Kidney (tissue), 13 donors: ENCODE measurements at regions not wholly inside any gene's neighbourhood (a gene's known extent, or its start where the extent isn't known, plus 50 kb on each side); places are given as distances from the start of the nearest gene placed in this dataset.
"Not testable (repeated sequence)": the region's sequence is repeated elsewhere in the genome, so short reads cannot be mapped to it uniquely, and the experiment has no call there.

ENCODE experiments used
- DNase-seq, 5 donors: peaks; one replicate each; pipeline ENCODE4 v3.0.0-alpha.2; 2013 to 2020
- FAIRE-seq: peaks from 2 replicates; lab custom pipeline; 2012; peaks lifted over from hg19 to GRCh38; lab: Jason Lieb, UNC
- H3K27ac ChIP-seq, 2 donors: one replicate each; pipeline ENCODE4 v1.7.0; 2013; ENCODE audit warnings: low read depth in 2 of 2, low read length in 2 of 2, inconsistent platforms in 1 of 2
- H3K27me3 ChIP-seq: one replicate; pipeline ENCODE4 v1.7.1; 2013; ENCODE audit warnings: low read length, inconsistent platforms; ENCODE audit not compliant: control insufficient read depth, insufficient read depth
- H3K36me3 ChIP-seq, 3 donors: one replicate each; pipeline versions ENCODE4 v1.7.0 to v1.7.1; 2013; ENCODE audit warnings: low read length in 3 of 3, control low read depth in 1 of 3, inconsistent platforms in 1 of 3; ENCODE audit not compliant: insufficient read depth in 3 of 3, control insufficient read depth in 2 of 3
- H3K4me1 ChIP-seq, 3 donors: one replicate each; pipeline versions ENCODE4 v1.7.0 to v1.7.1; 2013; ENCODE audit warnings: low read length in 3 of 3, inconsistent platforms in 1 of 3, low read depth in 1 of 3; ENCODE audit not compliant: control insufficient read depth in 2 of 3, insufficient read depth in 2 of 3
- H3K4me3 ChIP-seq, 3 donors: one replicate each; pipeline versions ENCODE4 v1.7.0 to v1.8.1; 2013; ENCODE audit warnings: low read length in 3 of 3, control low read depth in 1 of 3, inconsistent platforms in 1 of 3
- H3K9ac ChIP-seq, 3 donors: one replicate each; pipeline versions ENCODE4 v1.7.0 to v1.7.1; 2013; ENCODE audit warnings: low read length in 3 of 3, control low read depth in 1 of 3, inconsistent platforms in 1 of 3
- H3K9me3 ChIP-seq, 3 donors: one replicate each; pipeline versions ENCODE4 v1.7.0 to v1.7.1; 2013; ENCODE audit warnings: low read length in 3 of 3, control low read depth in 1 of 3, inconsistent platforms in 1 of 3; ENCODE audit not compliant: control insufficient read depth in 2 of 3, insufficient read depth in 1 of 3
- CTCF ChIP-seq: IDR thresholded peaks from 3 replicates; pipeline ENCODE4 v1.5.1; 2012; ENCODE audit warnings: mild to moderate bottlenecking, moderate library complexity, borderline replicate concordance; ENCODE audit not compliant: insufficient read depth; ENCODE audit errors: extremely low read depth
- intact Hi-C: fragments of 100-400 bp; cut with DNase I; formaldehyde crosslinking; loops from one replicate; pipeline ENCODE4 v1.11.1; 2022
- donor health status: control.
- donor health status: control.
- donor health status: control.
- donor health status: control.
- donor health status: control.
- donor health status: DM: yes; HTN: yes; CAD: no.
- donor health status: Normal renal cell carcinoma (clear cell type).

DNA sequence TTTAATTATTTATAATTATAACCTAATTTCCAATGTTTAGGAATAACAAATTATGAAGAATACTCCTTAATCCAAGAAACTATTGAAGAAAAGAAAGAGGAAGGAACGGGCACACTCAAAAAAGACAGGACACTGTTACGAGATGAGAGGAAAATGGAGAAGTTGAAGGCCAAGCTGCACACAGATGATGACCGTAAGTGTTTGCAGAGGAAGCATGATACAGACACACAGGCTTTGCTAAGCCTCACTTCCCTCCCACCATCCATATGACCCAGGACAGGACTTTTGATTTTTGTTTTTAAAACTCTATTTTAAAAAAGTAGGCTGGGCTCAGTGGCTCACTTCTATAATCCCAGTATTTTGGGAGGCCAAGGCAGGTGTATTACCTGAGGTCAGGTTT lies 389.4 kb upstream of the TPM1 start:
- no peak for FAIRE-seq
- Histone ChIP-seq H3K27ac (no peak overlapping the region), H3K9me3 (no peaks in the 10 kb centered on the region), H3K27me3 (no peaks in the 10 kb centered on the region), H3K36me3 (peaks cover 0 to 3% (median 2%) of the 10 kb centered on the region in 3 donors), H3K4me3 (no peak overlapping the region), H3K9ac (no peak overlapping the region), H3K4me1 (no peaks in the 10 kb centered on the region)
- TF ChIP-seq CTCF = no peak
- intact Hi-C loops = no loop called here
- no peak for DNase-seq

GRCh38 chr15:62656071-62656470 lies 386.5 kb upstream of the TPM1 start:
- DNase-seq = no peak
- no peak for FAIRE-seq
- TF ChIP-seq CTCF = no peak
- no peaks in the 10 kb centered on the region for H3K9me3 ChIP-seq
- H3K9ac ChIP-seq = no peak overlapping the region
- intact Hi-C loops = no loop called here
- no peaks in the 10 kb centered on the region for H3K27me3 ChIP-seq
- peaks cover 0 to 3% (median 2%) of the 10 kb centered on the region in 3 donors for H3K36me3 ChIP-seq
- H3K4me3 ChIP-seq = no peak overlapping the region
- no peaks in the 10 kb centered on the region for H3K4me1 ChIP-seq
- H3K27ac ChIP-seq = no peak overlapping the region

DNA sequence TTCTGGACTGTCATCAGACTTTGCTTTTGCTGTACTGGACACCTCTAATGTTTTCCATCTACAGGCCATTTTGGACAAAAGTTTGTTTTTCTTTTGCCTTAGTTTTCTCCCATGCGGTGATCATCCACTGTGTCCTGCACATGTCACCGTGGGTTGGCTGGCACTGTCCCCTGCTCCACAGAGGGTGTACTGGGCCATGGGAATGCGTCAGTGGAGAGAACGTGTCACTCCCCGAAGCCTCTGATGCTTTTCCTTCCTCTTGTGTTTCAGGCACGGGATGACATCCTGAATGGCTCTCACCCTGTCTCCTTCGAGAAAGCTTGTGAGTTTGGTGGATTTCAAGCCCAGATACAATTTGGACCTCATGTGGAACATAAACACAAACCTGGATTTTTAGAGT lies 385.0 kb upstream of the TPM1 start:
- H3K36me3 ChIP-seq, H3K27me3 ChIP-seq, intact Hi-C loops, H3K9ac ChIP-seq, H3K4me3 ChIP-seq, DNase-seq, FAIRE-seq, H3K4me1 ChIP-seq, H3K9me3 ChIP-seq, H3K27ac ChIP-seq: not testable (repeated sequence)

DNA sequence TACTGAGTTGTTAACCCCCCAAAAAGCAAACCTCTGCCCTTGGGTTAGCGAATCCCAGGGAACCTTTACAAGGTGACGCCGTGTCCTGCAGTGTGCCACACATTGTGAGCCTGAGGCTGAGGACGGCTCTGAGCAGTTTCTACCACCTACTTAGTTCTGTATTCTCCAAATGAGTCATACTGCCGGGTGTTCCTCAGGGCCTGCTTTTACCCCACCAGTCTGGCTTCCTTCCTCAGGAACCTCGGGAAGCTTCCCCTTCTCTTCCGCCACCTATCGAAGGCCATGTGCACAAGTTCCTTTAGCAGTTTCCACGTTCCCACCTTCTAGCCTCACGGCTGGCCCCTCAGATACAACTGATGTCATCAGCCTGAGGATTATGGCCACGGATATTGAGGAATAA lies 384.0 kb upstream of the TPM1 start:
- FAIRE-seq (no peak), DNase-seq (no peak)
- intact Hi-C loops = no loop called here

More for the DNA sequence above, 384.0 kb upstream of the TPM1 start:
- H3K27me3 ChIP-seq = no peaks in the 10 kb centered on the region
- H3K4me3 ChIP-seq = no peak overlapping the region
- no peaks in the 10 kb centered on the region for H3K9me3 ChIP-seq
- no peak overlapping the region for H3K27ac ChIP-seq
- H3K36me3 ChIP-seq = no peaks in the 10 kb centered on the region
- H3K9ac ChIP-seq = no peak overlapping the region
- no peak for TF ChIP-seq CTCF
- no peaks in the 10 kb centered on the region for H3K4me1 ChIP-seq
